ENCODE measurements at regions not wholly inside any gene's neighbourhood (a gene's known extent, or its start where the extent isn't known, plus 50 kb on each side); places are given as distances from the start of the nearest gene placed in this dataset.

GRCh38 chr3:23663246-23663645 is 142.5 kb upstream of the UBE2E1 start:
- no peak overlapping the region for H3K4me3 ChIP-seq (ENCODE audit: low read depth, low read length)
- no peak for TF ChIP-seq CTCF (IDR thresholded peaks at IDR 0.05; ENCODE audit: insufficient read depth, low read length, missing control alignments)
- CTCF ChIA-PET, result interaction anchor here (1.0 to 1.6 kb wide), 2 partner anchors 14 kb away, joined by 3 to 5 read pairs; no protein-coding TSS in a partner anchor
- POLR2A ChIA-PET, result interaction anchor here (0.6 kb wide), 1 partner anchor 506 kb away, joined by 3 read pairs; no protein-coding TSS in a partner anchor
- DNase-seq (ENCODE audit: low read depth, low spot score), result no peak

- TF ChIP-seq CTCF (IDR thresholded peaks at IDR 0.05; ENCODE audit: insufficient read depth, low read length, missing control alignments), result no peak
- no peak overlapping the region for H3K4me3 ChIP-seq (ENCODE audit: low read depth, low read length)
- POLR2A ChIA-PET, result interaction anchor here (0.6 kb wide), 1 partner anchor 507 kb away, joined by 3 read pairs; no protein-coding TSS in a partner anchor
- DNase-seq (ENCODE audit: low read depth, low spot score), result no peak
- CTCF ChIA-PET, result interaction anchor here (1.6 kb wide), 1 partner anchor 14 kb away, joined by 5 read pairs; no protein-coding TSS in a partner anchor
Observed at GRCh38 chr3:23663661-23664186, 142.0 kb upstream of the UBE2E1 start.

- no peak overlapping the region for H3K4me3 ChIP-seq (ENCODE audit: low read depth, low read length)
- no peak for DNase-seq (ENCODE audit: low read depth, low spot score)
- ChIA-PET POLR2A (no interaction called here), CTCF (no interaction called here)
- TF ChIP-seq CTCF (IDR thresholded peaks at IDR 0.05; ENCODE audit: insufficient read depth, low read length, missing control alignments), result no peak
Observed at GRCh38 chr3:23664459-23664858, 141.3 kb upstream of the UBE2E1 start.

GRCh38 chr3:23665741-23666140 is 140.0 kb upstream of the UBE2E1 start:
- no peak for TF ChIP-seq CTCF (IDR thresholded peaks at IDR 0.05; ENCODE audit: insufficient read depth, low read length, missing control alignments)
- CTCF ChIA-PET, result no interaction called here
- DNase-seq (ENCODE audit: low read depth, low spot score), result no peak
- POLR2A ChIA-PET, result no interaction called here
- no peak overlapping the region for H3K4me3 ChIP-seq (ENCODE audit: low read depth, low read length)

GRCh38 chr3:23666818-23667217 is 138.9 kb upstream of the UBE2E1 start:
- POLR2A ChIA-PET, result interaction anchor here (0.6 kb wide), 1 partner anchor 141 kb away, joined by 3 read pairs; no protein-coding TSS in a partner anchor
- no peak for DNase-seq (ENCODE audit: low read depth, low spot score)

More at GRCh38 chr3:23666818-23667217, 138.9 kb upstream of the UBE2E1 start:
- no peak for TF ChIP-seq CTCF (IDR thresholded peaks at IDR 0.05; ENCODE audit: insufficient read depth, low read length, missing control alignments)
- H3K4me3 ChIP-seq (ENCODE audit: low read depth, low read length), result no peak overlapping the region
- CTCF ChIA-PET, result interaction anchor here (0.8 kb wide), 1 partner anchor 9 kb away, joined by 3 read pairs; no protein-coding TSS in a partner anchor

Data from AG04449 (cell line).